Heart right ventricle (tissue), 16 donors: ENCODE measurements at regions not wholly inside any gene's neighbourhood (a gene's known extent, or its start where the extent isn't known, plus 50 kb on each side); places are given as distances from the start of the nearest gene placed in this dataset.
A peak's percentile ranks its signal among the peaks of the same experiment; 100 is the strongest.

Experiments
- ATAC-seq, 8 donors: fragments of 200-7000 bp; cut with Tn5 transposase; one replicate each; pipeline ENCODE4 v1.9.1; 2020; ENCODE audit warnings: mild to moderate bottlenecking in 8 of 8, moderate library complexity in 8 of 8, moderate number of reproducible peaks in 1 of 8
- DNase-seq, 2 donors: peaks; one replicate each; pipeline ENCODE4 v3.0.0-alpha.2; 2020
- H3K27ac ChIP-seq, 10 donors: fragments of 200-600 bp; sonication (generic) in 2 of 10; one replicate each; pipeline versions ENCODE4 v1.5.0 to v1.8.0; 2020 to 2022; ENCODE audit warnings: mild to moderate bottlenecking in 3 of 10
- H3K27me3 ChIP-seq, 7 donors: fragments of 200-600 bp; one replicate each; pipeline ENCODE4 v1.8.0; 2021 to 2022; ENCODE audit warnings: mild to moderate bottlenecking in 2 of 7
- H3K36me3 ChIP-seq, 9 donors: fragments of 200-600 bp; sonication (generic) in 1 of 9; one replicate each; pipeline versions ENCODE4 v1.5.0 to v1.8.0; 2020 to 2022; ENCODE audit warnings: mild to moderate bottlenecking in 2 of 9
- H3K4me1 ChIP-seq, 9 donors: fragments of 200-600 bp; sonication (generic) in 1 of 9; one replicate each; pipeline versions ENCODE4 v1.5.0 to v1.8.0; 2020 to 2022; ENCODE audit warnings: mild to moderate bottlenecking in 4 of 9
- H3K4me3 ChIP-seq, 10 donors: fragments of 200-600 bp; sonication (generic) in 2 of 10; one replicate each; pipeline versions ENCODE4 v1.5.0 to v1.8.0; 2020 to 2022; ENCODE audit warnings: mild to moderate bottlenecking in 7 of 10, moderate library complexity in 2 of 10
- H3K9me3 ChIP-seq, 11 donors: fragments of 200-600 bp in 10 of 11; sonication (generic) in 2 of 11; one replicate each; pipeline versions ENCODE4 v1.5.0 to v1.8.0; 2013 to 2022; ENCODE audit warnings: mild to moderate bottlenecking in 2 of 11, control low read depth in 1 of 11, moderate library complexity in 1 of 11
- CTCF ChIP-seq, 9 donors: fragments of 200-600 bp; sonication (generic) in 2 of 9; IDR thresholded peaks; one replicate each; pipeline versions ENCODE4 v1.5.0 to v1.8.0; 2021 to 2022; ENCODE audit warnings: antibody characterized with exemption in 9 of 9, mild to moderate bottlenecking in 5 of 9, moderate library complexity in 1 of 9
- WGBS, 2 donors: extraction: QIAGEN DNeasy Blood & Tissue Kit; methylation state at CpG; one replicate each; pipeline ENCODE4 v1.1.7; 2013; ENCODE audit warnings: inconsistent platforms in 1 of 2; 5-methylcytosine and 5-hydroxymethylcytosine counted together
- intact Hi-C, 10 donors: fragments of 100-400 bp; cut with DNase I; formaldehyde crosslinking; loops; one replicate each; pipeline versions ENCODE4 v1.11.1 to v1.14.2; 2022
- donor health status: Arrhythmogenic right ventricular cardiomyopathy.
- donor health status: ischemic (EF 13 %, LVEDD 7.1; RV severe dilation, severe dysfunction).
- donor health status: healthy with polysubstance abuse.
- donor health status: DM: no; HTN: yes; CAD: no.
- donor health status: DM: no; HTN: no; CAD: no.
- donor health status: ischemic (EF 25% LVEDD 6.9; RV normal size, moderate dysfunction).
- donor health status: ischemic (EF 25% LVEDD 5.7; RV mildly dilated, moderate dysfunction).
- donor health status: healthy.
- donor health status: DM: yes; HTN: yes; CAD: no.
- donor health status: Ischemic cardiomyopathy.
- donor health status: ischemic (EF 35%, LVEDD 5.7; RV mildly dilated, moderate dysfunction).
- donor health status: nonischemic (EF 11% LVEDD 7.7; RV severe dilation, severe dysfunction).
- donor health status: DM: yes; HTN: yes; CAD: no.
- donor health status: PGD.
- donor health status: ischemic (EF 29% LVEDD 5.4; RV normal size, mild dysfunction).
- donor health status: nonischemic (EF 23%, LVEDD 6.1; RV moderate dilation, normal function).

GRCh38 chr6:26294302-26294701, 70.7 kb upstream of the BTN3A2 start:
- no peak for DNase-seq
- H3K36me3 ChIP-seq = no peaks in the 10 kb centered on the region
- peaks cover 0 to 6% (median 0%) of the 10 kb centered on the region in 9 donors for H3K4me1 ChIP-seq
- peaks cover 0 to 34% (median 0%) of the 10 kb centered on the region in 7 donors for H3K27me3 ChIP-seq
- no peaks in the 10 kb centered on the region for H3K9me3 ChIP-seq
- 83 to 86% methylated on average over 8 of the region's 8 CpGs for WGBS, 2 donors
- no peak for TF ChIP-seq CTCF (IDR thresholded peaks at IDR 0.05)
- H3K4me3 ChIP-seq = no peak overlapping the region
- no peak overlapping the region for H3K27ac ChIP-seq
- ATAC-seq = no peak
- intact Hi-C loops = no loop called here

GRCh38 chr6:26295691-26296555, 69.1 kb upstream of the BTN3A2 start:
- TF ChIP-seq CTCF (IDR thresholded peaks at IDR 0.05) = no peak
- Histone ChIP-seq H3K36me3 (no peaks in the 10 kb centered on the region), H3K27me3 (peaks cover 0 to 34% (median 0%) of the 10 kb centered on the region in 7 donors), H3K4me1 (peaks cover 0 to 6% (median 0%) of the 10 kb centered on the region in 9 donors), H3K4me3 (no peak overlapping the region), H3K9me3 (no peaks in the 10 kb centered on the region), H3K27ac (peak overlapping the region in 1 of 10 donors; percentile 59)
- DNase-seq (no peak), ATAC-seq (no peak)
- intact Hi-C loops = loop anchor here in 1 of 10 donors (5.0 kb wide), 1 partner anchor 689 kb away; no protein-coding TSS in a partner anchor
- 71 to 72% methylated on average over 11 of the region's 11 CpGs for WGBS, 2 donors

GRCh38 chr6:26296556-26296856, 68.5 kb upstream of the BTN3A2 start:
- ATAC-seq = no peak
- H3K4me1 ChIP-seq = peaks cover 0 to 6% (median 0%) of the 10 kb centered on the region in 9 donors
- no peaks in the 10 kb centered on the region for H3K36me3 ChIP-seq
- WGBS, 2 donors = 85 to 93% methylated on average over 2 of the region's 2 CpGs
- DNase-seq = no peak
- H3K4me3 ChIP-seq = no peak overlapping the region
- no peak for TF ChIP-seq CTCF (IDR thresholded peaks at IDR 0.05)
- H3K27ac ChIP-seq = no peak overlapping the region
- intact Hi-C loops = loop anchor here in 1 of 10 donors (5.0 kb wide), 1 partner anchor 689 kb away; no protein-coding TSS in a partner anchor
- H3K9me3 ChIP-seq = no peaks in the 10 kb centered on the region
- peaks cover 0 to 34% (median 0%) of the 10 kb centered on the region in 7 donors for H3K27me3 ChIP-seq

GRCh38 chr6:26296857-26297648, 67.9 kb upstream of the BTN3A2 start:
- H3K27me3 ChIP-seq = peaks cover 0 to 34% (median 0%) of the 10 kb centered on the region in 7 donors
- intact Hi-C loops = loop anchor here in 1 of 10 donors (5.0 kb wide), 1 partner anchor 690 kb away; no protein-coding TSS in a partner anchor
- 78 to 80% methylated on average over 4 of the region's 4 CpGs for WGBS, 2 donors
- no peak for TF ChIP-seq CTCF (IDR thresholded peaks at IDR 0.05)
- DNase-seq (no peak), ATAC-seq (no peak)
- H3K27ac ChIP-seq = no peak overlapping the region
- no peaks in the 10 kb centered on the region for H3K36me3 ChIP-seq
- no peak overlapping the region for H3K4me3 ChIP-seq
- peaks cover 0 to 6% (median 0%) of the 10 kb centered on the region in 9 donors for H3K4me1 ChIP-seq
- no peaks in the 10 kb centered on the region for H3K9me3 ChIP-seq
